HG03159 (cell line): ENCODE measurements at regions not wholly inside any gene's neighbourhood (a gene's known extent, or its start where the extent isn't known, plus 50 kb on each side); places are given as distances from the start of the nearest gene placed in this dataset.
"Not testable (repeated sequence)": the region's sequence is repeated elsewhere in the genome, so short reads cannot be mapped to it uniquely, and the experiment has no call there.

Experiments
- ATAC-seq: cut with Tn5 transposase; IDR thresholded peaks from one replicate; pipeline ENCODE4 v1.9.1; 2021; ENCODE audit warnings: mild to moderate bottlenecking, moderate library complexity; ENCODE audit not compliant: unreplicated experiment

- ATAC-seq, result no peak
Measured at GRCh38 chr2:230593765-230594164, 118.9 kb upstream of the CAB39 start.

DNA sequence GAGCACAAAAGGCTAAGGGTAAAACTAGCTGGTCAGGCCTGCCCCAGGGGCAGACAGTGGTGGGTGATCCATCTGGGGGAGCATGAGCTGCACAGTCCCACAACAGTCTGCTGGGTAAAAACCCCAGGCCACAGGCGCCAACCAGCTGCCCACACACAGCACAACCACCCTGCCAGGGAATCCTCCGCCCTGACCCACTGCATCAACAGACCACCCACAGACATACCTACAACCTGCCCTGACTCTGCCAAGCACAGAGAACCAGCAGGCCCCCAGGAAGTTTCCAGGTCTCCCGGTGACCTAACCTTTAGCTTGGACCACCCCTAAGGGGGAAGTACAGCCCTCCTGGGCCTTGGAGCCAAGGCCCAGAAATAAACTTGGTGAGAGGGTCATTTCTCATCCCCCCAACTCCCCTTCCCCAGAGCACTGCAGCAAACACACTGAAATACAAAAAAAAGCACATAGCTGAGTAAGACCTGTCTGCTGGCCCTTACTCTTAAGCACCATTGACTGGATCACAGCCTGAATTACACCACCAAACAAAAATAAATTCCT, 118.3 kb upstream of the CAB39 start:
- no peak for ATAC-seq

DNA sequence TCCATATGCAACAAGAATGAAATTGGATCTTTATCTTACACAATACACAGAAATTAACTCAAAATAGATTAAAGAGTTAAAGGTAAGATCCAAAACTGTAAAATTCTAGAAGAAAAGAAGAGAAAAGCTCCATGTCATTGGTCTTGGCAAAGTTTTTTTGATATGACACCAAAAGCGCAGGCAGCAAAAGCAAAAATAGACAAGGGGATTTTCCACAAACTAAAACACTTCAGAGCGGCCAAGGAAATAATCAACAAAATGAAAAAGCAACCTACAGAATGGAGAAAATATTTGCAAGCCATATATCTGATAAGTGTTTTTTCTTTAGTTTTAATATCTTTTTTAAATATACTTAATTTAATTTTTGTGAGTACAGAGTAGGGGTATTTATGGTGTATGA, 112.8 kb upstream of the CAB39 start:
- ATAC-seq, result no peak

GRCh38 chr2:230600285-230600684, 112.4 kb upstream of the CAB39 start:
- ATAC-seq, result no peak

GRCh38 chr2:230600881-230601280, 111.8 kb upstream of the CAB39 start:
- ATAC-seq, result no peak

GRCh38 chr2:230601510-230601909, 111.1 kb upstream of the CAB39 start:
- no peak for ATAC-seq

DNA sequence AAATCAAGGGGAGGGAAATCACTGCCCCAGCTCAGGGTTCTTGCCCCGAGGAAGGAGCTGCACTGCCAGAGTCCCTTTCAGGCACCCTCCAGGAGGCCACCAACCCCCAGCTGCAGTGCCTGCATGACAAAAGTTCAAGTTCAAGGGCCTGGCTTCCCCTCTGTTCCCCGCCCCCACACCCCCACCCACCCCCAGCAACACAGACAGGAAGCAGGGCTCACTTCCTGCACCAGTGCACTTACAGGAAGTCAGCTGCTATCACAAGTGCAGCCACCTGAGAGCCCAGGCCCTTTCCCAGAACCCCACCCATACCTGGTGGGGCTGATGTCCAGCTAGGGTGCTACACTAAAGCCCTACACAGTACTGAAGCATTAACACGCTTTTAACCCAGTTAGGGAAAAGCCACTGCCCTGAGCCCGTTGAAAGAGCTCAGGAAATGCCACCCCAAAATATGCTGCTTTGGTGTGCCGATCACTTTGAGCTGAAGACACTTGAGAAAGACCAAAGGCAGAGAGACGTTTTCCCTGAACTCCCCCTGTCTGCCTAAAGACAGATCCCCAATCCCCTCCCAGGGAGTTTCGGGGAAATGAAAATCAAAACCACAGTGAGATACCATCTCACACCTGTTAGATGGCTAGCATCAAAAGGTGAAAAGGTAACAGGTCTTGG, 109.9 kb upstream of the CAB39 start:
- peak; percentile 61 for ATAC-seq

GRCh38 chr2:230603317-230603716, 109.3 kb upstream of the CAB39 start:
- not testable (repeated sequence) for ATAC-seq

- ATAC-seq, result not testable (repeated sequence)
Measured at GRCh38 chr2:230604158-230604557, 108.5 kb upstream of the CAB39 start.

GRCh38 chr2:230614040-230614439, 98.6 kb upstream of the CAB39 start:
- ATAC-seq, result no peak

GRCh38 chr2:230614913-230615332, 97.7 kb upstream of the CAB39 start:
- ATAC-seq, result peak; percentile 83

DNA sequence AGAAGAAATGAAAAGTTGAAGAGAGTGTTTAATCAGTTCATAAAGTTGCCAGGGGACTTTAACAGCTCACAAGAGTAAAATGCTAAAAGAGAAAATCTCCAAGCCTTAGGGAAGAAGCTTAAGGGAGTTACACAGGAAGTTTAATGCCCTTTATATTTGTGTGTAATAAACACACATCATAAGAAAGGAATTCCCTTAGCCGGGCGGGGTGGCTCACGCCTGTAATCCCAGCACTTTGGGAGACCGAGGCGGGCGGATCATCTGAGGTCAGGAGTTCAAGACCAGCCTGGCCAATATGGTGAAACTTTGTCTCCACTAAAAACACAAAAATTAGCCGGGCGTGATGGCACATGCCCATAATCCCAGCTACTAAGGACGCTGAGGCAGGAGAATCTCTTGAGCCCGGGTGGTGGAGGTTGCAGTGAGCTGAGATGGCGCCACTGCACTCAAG, 95.4 kb upstream of the CAB39 start:
- ATAC-seq, result not testable (repeated sequence)

- ATAC-seq, result no peak
Measured at GRCh38 chr2:230619491-230619890, 93.2 kb upstream of the CAB39 start.

DNA sequence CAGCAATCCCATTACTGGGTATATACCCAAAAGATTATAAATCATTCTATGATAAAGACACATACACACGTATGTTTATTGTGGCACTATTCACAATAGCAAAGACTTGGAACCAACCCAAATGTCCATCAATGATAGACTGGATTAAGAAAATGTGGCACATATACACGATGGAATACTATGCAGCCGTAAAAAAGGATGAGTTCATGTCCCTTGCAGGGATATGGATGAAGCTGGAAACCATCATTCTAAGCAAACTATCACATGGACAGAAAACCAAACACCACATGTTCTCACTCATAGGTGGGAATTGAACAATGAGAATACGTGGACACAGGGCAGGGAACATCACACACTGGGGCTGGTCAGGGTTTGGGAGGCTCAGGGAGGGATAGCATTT, 87.4 kb upstream of the CAB39 start:
- ATAC-seq, result not testable (repeated sequence)

DNA sequence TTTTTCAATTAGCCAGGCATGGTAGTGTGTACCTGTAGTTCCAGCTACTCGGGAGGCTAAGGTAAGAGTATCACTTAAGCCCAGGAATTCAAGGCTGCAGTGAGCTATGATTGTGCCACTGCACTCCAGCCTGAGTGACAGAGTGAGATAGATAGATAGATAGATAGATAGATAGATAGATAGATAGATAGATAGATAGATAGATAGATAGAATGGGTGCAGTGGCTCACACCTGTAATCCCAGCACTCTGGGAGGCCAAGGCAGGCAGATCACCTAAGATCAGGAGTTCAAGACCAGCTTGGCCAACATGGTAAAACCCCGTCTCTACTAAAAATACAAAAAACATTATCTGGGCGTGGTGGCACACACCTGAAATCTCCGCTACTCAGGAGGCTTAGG, 85.6 kb upstream of the CAB39 start:
- ATAC-seq, result not testable (repeated sequence)

DNA sequence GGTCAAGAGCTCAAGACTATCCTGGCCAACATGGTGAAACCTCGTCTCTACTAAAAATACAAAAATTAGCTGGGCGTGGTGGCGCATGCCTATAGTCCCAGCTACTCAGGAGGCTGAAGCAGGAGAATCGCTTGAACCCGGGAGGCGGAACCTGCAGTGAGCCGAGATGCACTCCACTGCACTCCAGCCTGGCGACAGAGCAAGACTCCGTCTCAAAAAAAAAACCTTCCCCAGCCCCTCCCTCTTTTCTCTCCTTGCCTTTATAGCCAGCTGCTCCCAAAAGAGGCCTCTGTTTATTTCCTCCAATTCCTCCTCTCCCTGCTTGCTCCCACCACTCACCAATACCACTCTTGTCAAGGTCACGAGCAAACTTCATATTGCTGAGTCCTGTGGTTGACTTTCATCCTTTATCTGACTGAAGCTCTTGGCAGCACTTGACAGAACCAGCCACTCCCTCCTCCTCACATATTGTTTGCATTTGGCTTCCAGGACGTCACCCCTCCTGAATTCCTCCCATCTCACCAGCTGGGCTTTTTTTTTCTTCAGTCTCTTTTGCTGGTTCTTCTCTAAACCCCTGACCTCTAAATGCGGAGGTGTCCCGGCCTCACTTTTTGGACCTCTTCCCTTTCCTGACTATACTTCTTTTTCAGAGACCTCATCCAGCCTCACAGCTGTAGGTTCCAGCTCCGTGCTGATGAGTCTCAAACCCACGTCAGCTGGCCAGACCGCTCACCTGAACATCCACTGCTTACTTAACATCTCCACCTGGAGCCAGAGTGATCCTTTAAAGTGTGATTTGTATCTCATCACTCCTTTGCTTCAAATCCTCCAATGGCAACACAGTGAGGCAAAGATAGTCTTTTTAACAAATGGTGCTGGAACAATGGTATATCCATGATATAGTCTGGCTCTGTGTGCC, 84.6 kb upstream of the CAB39 start:
- ATAC-seq, result no peak

GRCh38 chr2:230631470-230631869, 81.2 kb upstream of the CAB39 start:
- ATAC-seq, result no peak

DNA sequence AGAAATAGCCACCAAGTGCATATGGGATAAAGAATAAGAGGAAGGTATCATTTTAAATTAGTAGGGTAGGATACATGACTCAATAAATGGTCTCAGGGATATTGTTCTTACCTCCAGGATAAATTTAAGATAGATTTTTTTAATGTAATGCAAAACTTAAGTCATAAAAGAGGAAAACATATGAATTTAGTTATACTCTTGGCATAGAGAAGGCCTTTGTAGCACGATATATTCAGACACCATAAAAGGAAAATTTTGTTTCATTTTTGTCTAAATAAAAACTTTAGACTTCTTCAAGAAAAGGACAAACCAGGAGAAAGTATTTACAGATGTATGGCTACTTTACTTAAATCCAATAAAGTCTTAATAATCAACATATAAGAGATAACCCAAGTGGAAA, 78.5 kb upstream of the CAB39 start:
- ATAC-seq, result no peak

DNA sequence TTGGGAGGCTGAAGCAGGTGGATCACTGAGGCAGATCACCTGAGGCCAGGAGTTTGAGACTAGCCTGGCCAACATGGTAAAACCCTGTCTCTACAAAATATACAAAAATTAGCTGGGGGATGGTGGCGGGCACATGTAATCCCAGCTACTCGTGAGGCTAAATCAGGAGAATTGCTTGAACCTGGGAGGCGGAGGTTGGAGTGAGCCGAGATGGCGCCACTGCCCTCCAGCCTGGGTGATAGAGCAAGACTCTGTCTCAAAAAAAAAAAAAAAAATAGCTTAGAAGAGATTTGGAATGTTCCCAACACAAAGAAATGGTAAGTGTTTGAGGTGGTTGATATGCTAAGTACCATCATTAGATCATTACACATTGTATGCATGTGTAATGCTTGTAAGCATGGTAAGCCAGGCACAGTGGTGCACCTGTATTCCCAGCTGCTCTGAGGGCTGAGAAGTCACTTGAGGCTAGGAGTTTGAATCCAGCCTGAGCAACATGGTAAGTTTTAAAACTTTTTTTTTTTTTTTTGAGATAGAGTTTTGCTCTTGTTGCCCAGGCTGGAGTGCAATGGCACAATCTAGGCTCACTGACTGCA, 77.8 kb upstream of the CAB39 start:
- ATAC-seq, result not testable (repeated sequence)

- ATAC-seq, result no peak
Measured at GRCh38 chr2:230636684-230637271, 75.9 kb upstream of the CAB39 start.

DNA sequence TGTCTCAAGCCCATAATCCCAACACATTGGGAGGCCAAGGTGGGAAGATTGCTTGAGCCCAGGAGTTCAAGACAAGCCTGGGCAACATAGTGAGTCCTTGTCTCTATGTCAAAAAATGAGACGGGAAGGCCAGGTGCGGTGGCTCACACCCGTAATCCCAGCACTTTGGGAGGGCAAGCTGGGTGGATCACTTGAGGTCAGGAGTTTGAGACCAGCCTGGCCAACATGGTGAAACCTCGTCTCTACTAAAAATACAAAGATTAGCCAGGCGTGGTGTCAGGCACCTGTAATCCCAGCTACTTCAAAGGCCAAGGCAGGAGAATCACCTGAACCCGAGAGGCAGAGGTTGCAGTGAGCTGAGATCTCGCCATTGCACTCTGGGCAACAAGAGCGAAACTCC, 75.2 kb upstream of the CAB39 start:
- ATAC-seq, result not testable (repeated sequence)
